GM21825 (cell line): ENCODE measurements at regions not wholly inside any gene's neighbourhood (a gene's known extent, or its start where the extent isn't known, plus 50 kb on each side); places are given as distances from the start of the nearest gene placed in this dataset.

Experiments
- ATAC-seq: cut with Tn5 transposase; IDR thresholded peaks from one replicate; pipeline ENCODE4 v1.9.1; 2021; ENCODE audit warnings: mild to moderate bottlenecking, moderate library complexity; ENCODE audit not compliant: unreplicated experiment

DNA sequence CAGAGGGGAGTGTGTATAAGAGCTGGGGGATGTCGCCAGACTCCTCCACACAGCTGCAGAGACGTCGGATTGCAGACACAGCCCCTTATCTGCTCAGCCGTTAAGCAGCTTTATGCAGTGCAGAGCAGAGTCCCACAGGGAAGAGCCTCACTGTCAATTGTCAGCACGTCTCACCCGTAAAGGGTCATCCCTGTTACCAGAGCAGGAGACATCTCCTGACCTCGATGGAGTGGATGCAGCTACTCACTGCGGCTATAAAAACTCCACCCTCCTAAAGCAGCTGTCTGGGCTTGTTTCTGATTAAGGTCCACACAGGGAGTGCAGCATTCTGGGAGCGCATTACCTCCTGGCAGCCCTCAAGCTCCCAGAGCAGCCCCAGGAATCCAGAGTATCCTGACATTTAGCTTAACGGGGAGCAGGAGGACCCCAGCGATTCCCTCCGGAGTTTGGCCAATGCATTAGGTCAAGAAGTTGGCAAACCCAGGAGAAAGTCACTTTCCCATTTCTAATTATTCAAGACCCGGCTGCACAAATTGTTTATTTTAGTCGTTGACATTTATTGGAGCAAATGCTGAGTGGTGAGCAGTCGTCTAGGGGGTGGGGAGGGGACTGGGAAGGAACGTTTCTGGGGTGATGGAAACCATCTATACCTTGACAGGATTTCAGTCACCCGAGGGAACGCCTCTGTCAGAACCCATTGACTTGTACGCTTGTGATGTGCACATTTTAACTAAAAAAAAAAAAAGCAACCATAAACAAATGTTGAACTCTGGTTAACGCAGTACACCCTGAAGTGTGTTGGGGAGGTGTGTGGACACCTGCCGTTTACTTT is 100.0 kb upstream of the ZNF469 start:
- ATAC-seq, result no peak

GRCh38 chr16:88283596-88283995 is 99.2 kb upstream of the ZNF469 start:
- ATAC-seq, result no peak

GRCh38 chr16:88284101-88284500 is 98.7 kb upstream of the ZNF469 start:
- ATAC-seq, result no peak

GRCh38 chr16:88284626-88285513 is 97.9 kb upstream of the ZNF469 start:
- ATAC-seq, result no peak

DNA sequence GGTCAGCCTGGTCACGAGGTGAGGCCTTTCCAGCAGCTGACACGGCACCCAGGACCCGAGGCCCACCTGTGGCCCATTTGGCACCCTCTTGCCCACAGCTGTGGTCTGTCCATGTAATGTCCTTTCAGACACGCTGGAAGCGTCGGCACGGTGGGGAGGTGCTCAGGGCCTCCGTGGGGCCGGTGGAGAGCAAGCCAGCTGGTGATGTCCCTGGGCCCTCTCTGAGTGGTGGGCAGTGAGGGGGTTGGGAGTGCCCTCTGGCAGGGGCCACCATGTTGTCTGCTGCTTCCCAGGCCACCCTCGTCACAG is 97.3 kb upstream of the ZNF469 start:
- ATAC-seq, result no peak

- no peak for ATAC-seq
These were observed 96.3 kb upstream of the ZNF469 start for GRCh38 chr16:88286301-88286923.

DNA sequence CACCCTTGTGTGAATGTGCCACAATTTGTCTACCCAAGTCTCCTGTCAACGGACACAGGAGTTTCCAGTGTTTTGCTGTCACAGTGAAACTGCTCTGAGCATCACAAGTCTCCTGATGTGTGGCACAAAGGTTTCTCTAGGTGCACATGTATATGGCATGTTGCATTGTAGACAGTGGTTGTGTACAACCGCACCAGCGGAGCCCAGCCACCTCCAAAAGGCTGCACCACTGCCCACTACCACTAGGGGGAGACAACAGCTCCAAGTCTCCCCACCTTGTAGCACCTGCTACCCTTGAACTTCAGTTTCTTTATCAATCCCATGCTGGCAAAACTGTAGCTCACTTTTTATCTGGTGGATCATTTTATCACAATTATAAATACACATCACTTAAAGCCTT is 95.5 kb upstream of the ZNF469 start:
- ATAC-seq, result no peak

GRCh38 chr16:88288303-88288702 is 94.5 kb upstream of the ZNF469 start:
- ATAC-seq, result no peak

DNA sequence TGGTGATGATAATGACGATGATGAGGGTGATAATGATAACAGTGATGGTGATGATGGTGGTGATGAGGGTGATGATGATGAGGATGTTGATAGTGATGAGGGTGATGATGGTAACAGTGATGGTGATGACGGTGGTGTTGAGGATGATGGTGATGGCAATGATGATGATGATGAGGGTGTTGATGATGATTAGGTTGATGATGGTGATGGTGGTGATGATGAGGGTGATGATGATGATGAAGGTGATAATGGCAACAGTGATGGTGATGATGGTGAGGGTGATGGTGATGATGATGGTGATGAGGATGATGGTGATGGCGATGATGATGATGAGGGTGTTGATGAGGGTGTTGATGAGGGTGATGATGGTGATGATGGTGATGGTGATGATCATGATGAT is 93.8 kb upstream of the ZNF469 start:
- no peak for ATAC-seq

GRCh38 chr16:88289561-88289960 is 93.2 kb upstream of the ZNF469 start:
- ATAC-seq, result no peak

GRCh38 chr16:88289968-88290401 is 92.8 kb upstream of the ZNF469 start:
- ATAC-seq, result no peak

DNA sequence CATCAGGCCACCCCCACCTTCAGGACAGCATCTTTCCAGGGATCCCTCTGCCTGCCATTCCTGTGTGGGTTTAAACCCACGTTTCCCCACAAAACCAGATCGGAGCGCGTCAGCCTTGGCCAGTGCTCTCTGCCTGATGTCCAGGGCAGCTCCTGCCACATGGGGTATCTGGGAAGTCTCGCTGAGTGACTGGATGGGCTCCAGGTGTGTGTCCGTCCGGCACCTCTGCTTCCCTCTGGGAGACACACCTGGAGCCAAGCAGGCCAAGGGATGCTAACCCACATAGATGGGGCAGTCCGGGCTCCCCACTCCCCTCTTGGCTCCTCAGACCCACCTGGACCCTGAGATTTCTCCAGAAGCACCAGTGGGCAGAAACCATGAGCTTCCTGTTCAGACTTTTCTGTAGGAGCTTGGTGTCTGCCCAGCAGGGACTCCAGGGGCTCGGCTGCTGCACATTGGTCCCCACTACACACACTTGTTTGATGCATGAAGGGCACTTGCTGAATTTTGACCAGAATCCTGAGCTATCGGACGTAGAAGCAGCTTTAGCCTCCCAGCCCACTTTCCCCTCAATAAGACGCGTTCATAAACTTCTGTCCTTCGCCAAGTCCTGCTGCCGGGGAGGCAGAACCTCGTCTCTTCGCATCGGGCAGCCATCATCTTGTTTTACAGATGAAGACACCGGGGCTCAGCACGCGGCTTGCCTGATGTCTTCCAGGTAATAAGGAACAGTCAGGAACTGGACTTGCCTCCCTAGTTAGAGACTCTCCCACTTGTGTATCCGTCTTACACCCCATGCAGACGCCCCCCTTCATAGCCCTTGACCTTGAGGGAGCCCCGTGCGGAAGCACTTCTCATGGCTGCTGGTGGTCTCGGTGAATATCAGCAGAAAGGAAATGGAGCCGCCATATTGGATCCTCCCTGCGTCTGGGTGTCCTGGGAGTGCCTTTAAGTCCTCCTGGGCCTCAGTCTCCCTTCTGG is 91.6 kb upstream of the ZNF469 start:
- no peak for ATAC-seq

DNA sequence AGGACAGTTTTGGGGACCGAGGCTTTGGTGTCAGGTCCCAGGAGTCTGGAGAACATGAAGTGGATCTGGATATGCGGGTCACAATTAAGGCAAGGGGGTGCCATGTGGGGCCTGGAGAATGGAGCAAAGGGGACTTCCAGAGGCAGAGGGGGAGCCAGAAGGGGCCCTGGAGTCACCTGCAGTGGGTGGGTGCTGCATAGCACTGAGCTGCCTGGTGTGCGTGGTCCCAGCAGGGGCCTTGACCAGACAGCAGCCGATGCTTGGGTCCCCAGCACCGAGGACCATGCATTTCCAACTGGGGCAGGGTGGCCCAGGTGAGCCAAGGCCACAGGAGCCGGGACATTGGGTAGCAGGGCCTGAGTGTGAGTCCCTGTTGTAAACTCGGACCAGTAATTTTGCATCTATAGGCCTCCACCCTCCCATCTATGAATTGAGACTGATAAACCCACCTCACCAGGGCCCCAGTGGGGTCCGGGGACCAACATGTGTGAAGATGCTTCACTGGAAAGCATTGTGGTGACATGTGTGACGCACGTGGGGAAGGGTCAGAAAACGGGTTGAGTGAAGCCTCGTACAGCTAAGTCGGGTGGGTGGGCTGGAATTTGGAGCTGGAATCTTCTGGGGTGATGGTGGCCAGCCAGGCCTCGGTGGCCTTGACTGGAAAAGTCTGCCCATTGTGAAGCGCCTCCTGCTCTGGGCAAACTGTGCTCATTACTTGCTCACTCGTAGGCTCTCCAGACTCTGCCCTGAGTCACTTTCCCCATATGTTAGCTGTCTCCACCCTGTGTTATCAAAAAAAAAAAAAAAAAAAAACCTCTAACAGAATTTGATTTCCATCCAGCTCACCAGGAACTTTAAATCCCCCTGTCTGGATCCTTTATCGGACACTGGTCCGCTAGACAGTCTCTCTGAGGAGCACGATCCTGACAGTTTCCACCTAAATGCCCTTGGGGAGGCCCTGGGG is 90.5 kb upstream of the ZNF469 start:
- no peak for ATAC-seq

DNA sequence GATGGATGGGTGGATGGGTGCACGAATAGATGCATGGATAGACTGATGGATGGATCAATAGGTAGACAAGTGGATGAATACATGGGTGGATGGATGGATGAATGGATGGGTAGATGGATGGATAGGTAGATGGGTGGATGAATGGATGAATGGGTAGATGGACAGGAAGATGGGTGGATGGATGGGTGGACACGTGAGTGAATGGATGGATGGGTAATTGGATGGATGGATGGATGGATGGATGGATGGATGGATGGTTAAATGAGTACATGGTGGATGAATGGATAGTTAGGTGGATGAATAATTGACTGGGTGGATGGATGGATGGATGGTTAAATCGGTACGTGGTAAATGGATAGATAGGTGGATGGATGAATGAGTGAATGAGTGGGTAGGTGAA is 89.7 kb upstream of the ZNF469 start:
- no peak for ATAC-seq

GRCh38 chr16:88295671-88296436 is 86.9 kb upstream of the ZNF469 start:
- ATAC-seq, result no peak

- no peak for ATAC-seq
These were observed 86.2 kb upstream of the ZNF469 start for GRCh38 chr16:88296437-88297177.

DNA sequence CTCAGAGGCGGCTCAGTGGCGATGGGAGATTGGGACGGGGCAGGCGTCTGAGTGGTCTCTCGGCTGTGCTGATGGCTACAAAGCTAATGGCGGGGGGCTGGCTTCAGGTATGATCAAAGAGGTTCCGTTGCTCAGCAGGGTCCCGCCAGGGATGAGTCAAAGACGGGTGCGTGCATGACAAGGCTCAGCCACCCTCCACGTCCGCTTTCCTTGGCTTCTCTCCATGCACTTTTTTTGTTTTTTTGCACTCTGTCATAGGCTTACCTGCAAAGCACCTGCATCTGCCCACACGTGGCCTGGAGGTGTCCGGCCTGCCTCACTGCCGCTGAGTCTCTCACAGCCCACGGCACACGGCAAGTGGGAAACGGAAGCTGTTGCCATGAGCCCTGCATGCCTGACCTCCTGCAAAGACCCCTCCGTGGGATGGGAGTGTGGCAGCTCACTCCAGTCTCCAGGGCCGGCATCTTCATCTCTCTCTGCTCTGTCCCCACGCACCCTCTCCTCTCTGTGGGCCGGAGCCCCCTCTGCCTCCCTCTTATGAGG is 85.5 kb upstream of the ZNF469 start:
- ATAC-seq, result no peak
